C4-2B (cell line): ENCODE measurements at regions not wholly inside any gene's neighbourhood (a gene's known extent, or its start where the extent isn't known, plus 50 kb on each side); places are given as distances from the start of the nearest gene placed in this dataset.

Source experiments
- H3K27ac ChIP-seq: fragments of 450-650 bp; 2 replicates; pipeline ENCODE4 v1.5.1; 2017
- CTCF ChIP-seq: fragments of 450-650 bp; conservative IDR thresholded peaks from 2 replicates; pipeline ENCODE4 v1.5.1; 2017; ENCODE audit warnings: mild to moderate bottlenecking
- ZFX ChIP-seq: fragments of 450-650 bp; IDR thresholded peaks from 2 replicates; pipeline ENCODE4 v1.6.1; 2017

GRCh38 chr11:27847496-27847895 is 147.2 kb upstream of the BDNF start:
- TF ChIP-seq CTCF (no peak), ZFX (no peak)
- no peak overlapping the region for H3K27ac ChIP-seq

- H3K27ac ChIP-seq, result no peak overlapping the region
- no peak for TF ChIP-seq CTCF
- no peak for TF ChIP-seq ZFX
Measured at GRCh38 chr11:27842290-27842689, 142.0 kb upstream of the BDNF start.

- TF ChIP-seq CTCF, result no peak
- TF ChIP-seq ZFX, result no peak
- no peak overlapping the region for H3K27ac ChIP-seq
Measured at GRCh38 chr11:27841023-27841422, 140.8 kb upstream of the BDNF start.

GRCh38 chr11:27839226-27839913 is 139.1 kb upstream of the BDNF start:
- TF ChIP-seq ZFX (no peak), CTCF (peak; percentile 43)
- H3K27ac ChIP-seq, result no peak overlapping the region

GRCh38 chr11:27838674-27839073 is 138.4 kb upstream of the BDNF start:
- TF ChIP-seq ZFX (no peak), CTCF (no peak)
- no peak overlapping the region for H3K27ac ChIP-seq

GRCh38 chr11:27837895-27838563 is 137.8 kb upstream of the BDNF start:
- TF ChIP-seq ZFX (no peak), CTCF (no peak)
- no peak overlapping the region for H3K27ac ChIP-seq

GRCh38 chr11:27830206-27830605 is 130.0 kb upstream of the BDNF start:
- H3K27ac ChIP-seq, result no peak overlapping the region
- TF ChIP-seq CTCF, result no peak
- no peak for TF ChIP-seq ZFX
